GM23248 (cell line): ENCODE measurements at regions not wholly inside any gene's neighbourhood (a gene's known extent, or its start where the extent isn't known, plus 50 kb on each side); places are given as distances from the start of the nearest gene placed in this dataset.
"Not testable (repeated sequence)": the region's sequence is repeated elsewhere in the genome, so short reads cannot be mapped to it uniquely, and the experiment has no call there.

ENCODE experiments used
- DNase-seq: peaks from one replicate; pipeline ENCODE4 v3.0.0-alpha.2; 2015
- H2AFZ ChIP-seq: fragments of 200-600 bp; sonication (generic); 2 replicates; pipeline ENCODE4 v1.6.1; 2016; ENCODE audit warnings: antibody characterized with exemption
- H3F3A ChIP-seq: fragments of 200-600 bp; sonication (generic); 2 replicates; pipeline ENCODE4 v1.6.1; 2016; ENCODE audit warnings: mild to moderate bottlenecking, antibody characterized with exemption, mixed run types; ENCODE audit not compliant: insufficient read depth
- H3K27ac ChIP-seq: fragments of 200-600 bp; sonication (generic); 2 replicates; pipeline ENCODE4 v1.5.1; 2016; ENCODE audit warnings: mild to moderate bottlenecking
- H3K27me3 ChIP-seq: fragments of 200-600 bp; sonication (generic); replicated peaks from 2 replicates; pipeline ENCODE4 v1.6.1; 2016; ENCODE audit warnings: mild to moderate bottlenecking; ENCODE audit not compliant: insufficient read depth
- H3K36me3 ChIP-seq: fragments of 200-600 bp; sonication (generic); 2 replicates; pipeline ENCODE4 v1.6.1; 2016; ENCODE audit warnings: low read depth, mild to moderate bottlenecking
- H3K4me1 ChIP-seq: fragments of 200-600 bp; sonication (generic); 2 replicates; pipeline ENCODE4 v1.6.1; 2016; ENCODE audit warnings: mild to moderate bottlenecking; ENCODE audit not compliant: insufficient read depth
- H3K4me2 ChIP-seq: fragments of 200-600 bp; sonication (generic); one replicate; pipeline ENCODE4 v1.6.1; 2016; ENCODE audit warnings: mild to moderate bottlenecking; ENCODE audit not compliant: unreplicated experiment
- H3K4me3 ChIP-seq: fragments of 200-600 bp; sonication (generic); 2 replicates; pipeline ENCODE4 v1.5.1; 2016; ENCODE audit warnings: mild to moderate bottlenecking
- H3K79me2 ChIP-seq: fragments of 200-600 bp; sonication (generic); 2 replicates; pipeline ENCODE4 v1.6.1; 2016; ENCODE audit warnings: mild to moderate bottlenecking; ENCODE audit not compliant: insufficient read depth
- H3K9ac ChIP-seq: fragments of 200-600 bp; sonication (generic); 2 replicates; pipeline ENCODE4 v1.6.1; 2016; ENCODE audit warnings: mild to moderate bottlenecking
- H3K9me2 ChIP-seq: fragments of 200-600 bp; sonication (generic); 2 replicates; pipeline ENCODE4 v1.6.1; 2016; ENCODE audit warnings: mixed run types, mild to moderate bottlenecking, moderate library complexity; ENCODE audit not compliant: insufficient read depth
- H3K9me3 ChIP-seq: fragments of 200-600 bp; sonication (generic); one replicate; pipeline ENCODE4 v1.6.1; 2017; ENCODE audit warnings: low read depth
- H4K20me1 ChIP-seq: fragments of 200-600 bp; sonication (generic); 2 replicates; pipeline ENCODE4 v1.6.0; 2016; ENCODE audit not compliant: insufficient read depth
- EZH2 ChIP-seq: fragments of 200-600 bp; sonication (generic); IDR thresholded peaks from 2 replicates; pipeline ENCODE4 v1.6.1; 2018; ENCODE audit warnings: antibody characterized with exemption, mild to moderate bottlenecking; ENCODE audit not compliant: insufficient read depth, poor library complexity, severe bottlenecking
- EZH2phosphoT487 ChIP-seq: fragments of 200-600 bp; sonication (generic); IDR thresholded peaks from 2 replicates; pipeline ENCODE4 v1.6.1; 2018; ENCODE audit warnings: antibody characterized with exemption, moderate library complexity, mild to moderate bottlenecking, low read depth; ENCODE audit not compliant: insufficient read depth
- WGBS, 2 experiments: methylation state at CpG; one replicate each; pipeline ENCODE4 v1.1.6; 2015 to 2017; ENCODE audit warnings: low lambda C conversion rate in 2 of 2, low coverage in 1 of 2; ENCODE audit errors: missing lambda C conversion rate in 2 of 2; 5-methylcytosine and 5-hydroxymethylcytosine counted together
- in situ Hi-C: fragments of 300-500 bp; cut with MboI; formaldehyde crosslinking; loops from 2 replicates; pipeline ENCODE4 v1.15.0; 2020

DNA sequence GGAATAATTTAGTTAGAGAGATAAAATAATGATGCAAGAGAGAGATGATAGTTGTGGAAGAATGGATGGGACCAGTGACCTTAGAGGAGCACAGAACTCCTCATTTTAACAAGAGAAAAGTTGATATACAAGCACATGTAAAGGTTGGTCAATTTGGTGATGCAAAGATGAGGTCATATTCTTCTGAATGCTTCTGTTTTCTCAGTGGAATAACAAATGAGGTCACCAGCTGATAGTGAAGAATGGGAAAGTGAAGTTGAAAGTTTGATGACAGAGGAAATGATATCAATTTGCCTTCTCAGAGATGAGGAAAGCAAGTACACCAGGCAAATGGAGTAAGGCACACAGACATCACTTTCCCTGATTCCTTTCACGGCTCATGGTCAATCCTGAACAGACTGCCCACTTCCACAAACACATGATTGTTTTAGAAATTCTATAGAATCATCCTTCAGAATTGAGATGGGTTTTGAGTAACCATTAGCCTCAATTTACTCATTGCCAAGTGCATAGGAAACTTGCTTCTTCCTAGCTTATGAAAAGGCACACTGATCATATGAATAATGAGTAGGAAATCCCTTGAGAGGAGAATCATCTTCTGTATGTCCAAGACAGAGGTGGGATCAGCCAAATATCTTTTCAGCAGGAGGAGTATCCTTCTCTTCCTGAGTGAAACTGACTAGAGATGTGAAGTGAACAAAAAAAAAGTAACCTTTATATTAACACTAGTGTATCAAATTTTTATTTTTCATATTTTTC is 82.4 kb upstream of the TCF21 start:
- Histone ChIP-seq H3K4me3 (no peak overlapping the region), H3K9me3 (no peaks in the 10 kb centered on the region), H3K36me3 (no peaks in the 10 kb centered on the region), H3K27me3 (no peaks in the 10 kb centered on the region), H3K9ac (no peak overlapping the region), H3K79me2 (no peaks in the 10 kb centered on the region), H4K20me1 (no peaks in the 10 kb centered on the region), H3K9me2 (no peaks in the 10 kb centered on the region), H3K4me1 (peaks cover 33% of the 10 kb centered on the region), H3F3A (peaks cover 4% of the 10 kb centered on the region; the same call in 1 of the 2 replicates), H3K27ac (no peak overlapping the region), H2AFZ (no peak overlapping the region), H3K4me2 (no peak overlapping the region)
- TF ChIP-seq EZH2 (no peak), EZH2phosphoT487 (no peak)
- DNase-seq, result peak; percentile 41
- in situ Hi-C loops, result no loop called here
- WGBS, 2 experiments, result 92 to 100% methylated on average over 1 of the region's 1 CpG

DNA sequence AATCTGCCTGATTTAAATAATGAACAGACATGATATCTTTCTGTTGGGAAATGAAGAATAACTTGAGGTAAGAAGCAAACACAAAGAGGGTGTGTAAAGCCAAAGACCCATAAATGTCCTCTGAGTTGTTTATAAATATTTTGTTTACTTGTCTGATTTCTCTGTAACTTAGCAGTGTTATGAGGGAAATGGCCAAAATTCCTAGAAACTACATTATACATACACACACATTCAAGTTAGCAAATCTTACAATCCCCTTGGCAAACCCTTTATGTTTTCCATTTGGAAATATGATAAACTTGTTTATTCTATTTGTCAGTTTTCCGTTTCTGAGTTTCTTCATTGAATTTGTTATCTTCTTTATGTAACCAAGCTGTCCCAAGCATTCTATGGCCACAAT is 81.4 kb upstream of the TCF21 start:
- Histone ChIP-seq H4K20me1 (no peaks in the 10 kb centered on the region), H3F3A (peaks cover 4% of the 10 kb centered on the region; the same call in 1 of the 2 replicates), H3K27ac (no peak overlapping the region), H3K4me3 (no peak overlapping the region), H2AFZ (no peak overlapping the region), H3K27me3 (no peaks in the 10 kb centered on the region), H3K9me2 (no peaks in the 10 kb centered on the region), H3K4me2 (no peak overlapping the region), H3K36me3 (no peaks in the 10 kb centered on the region), H3K4me1 (peaks cover 33% of the 10 kb centered on the region), H3K9me3 (no peaks in the 10 kb centered on the region), H3K9ac (no peak overlapping the region), H3K79me2 (no peaks in the 10 kb centered on the region)
- no peak for TF ChIP-seq EZH2
- no peak for TF ChIP-seq EZH2phosphoT487
- no peak for DNase-seq
- WGBS, 2 experiments, result 84 to 95% methylated on average over 1 of the region's 1 CpG
- in situ Hi-C loops, result no loop called here

DNA sequence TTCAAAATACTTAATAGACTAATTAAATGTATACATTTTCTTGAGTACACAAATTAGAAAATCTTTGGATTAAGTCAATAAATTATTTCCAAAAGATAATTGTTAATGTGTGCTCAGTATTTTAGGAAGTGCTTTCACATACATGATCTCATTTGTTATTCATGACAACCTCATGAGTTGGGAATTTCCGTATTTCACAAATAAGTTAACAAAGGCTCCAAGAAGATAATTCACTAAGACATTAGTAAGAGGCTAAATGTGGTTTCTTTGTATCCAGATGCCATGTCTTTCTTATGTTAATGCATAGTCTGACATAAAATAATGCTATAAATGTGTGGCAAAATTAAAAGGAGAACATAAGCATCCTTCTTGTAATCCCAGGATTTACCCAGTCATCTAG is 79.5 kb upstream of the TCF21 start:
- H3K27ac ChIP-seq, result 0 out of 2 replicates have a peak overlapping the region, but pooled peaks have one; percentile 4
- no peaks in the 10 kb centered on the region for H4K20me1 ChIP-seq
- DNase-seq, result peak; percentile 80
- WGBS, 2 experiments, result 11 to 25% methylated on average over 1 of the region's 1 CpG
- in situ Hi-C loops, result no loop called here
- H3F3A ChIP-seq, result peaks cover 4% of the 10 kb centered on the region; the same call in 1 of the 2 replicates
- H2AFZ ChIP-seq, result no peak overlapping the region
- H3K4me1 ChIP-seq, result peaks cover 28% of the 10 kb centered on the region
- H3K4me3 ChIP-seq, result no peak overlapping the region
- H3K27me3 ChIP-seq, result no peaks in the 10 kb centered on the region
- no peaks in the 10 kb centered on the region for H3K9me2 ChIP-seq
- H3K9me3 ChIP-seq, result no peaks in the 10 kb centered on the region
- H3K79me2 ChIP-seq, result no peaks in the 10 kb centered on the region
- peak overlapping the region; percentile 8 for H3K4me2 ChIP-seq
- TF ChIP-seq EZH2 (no peak), EZH2phosphoT487 (no peak)
- H3K36me3 ChIP-seq, result no peaks in the 10 kb centered on the region
- H3K9ac ChIP-seq, result no peak overlapping the region

DNA sequence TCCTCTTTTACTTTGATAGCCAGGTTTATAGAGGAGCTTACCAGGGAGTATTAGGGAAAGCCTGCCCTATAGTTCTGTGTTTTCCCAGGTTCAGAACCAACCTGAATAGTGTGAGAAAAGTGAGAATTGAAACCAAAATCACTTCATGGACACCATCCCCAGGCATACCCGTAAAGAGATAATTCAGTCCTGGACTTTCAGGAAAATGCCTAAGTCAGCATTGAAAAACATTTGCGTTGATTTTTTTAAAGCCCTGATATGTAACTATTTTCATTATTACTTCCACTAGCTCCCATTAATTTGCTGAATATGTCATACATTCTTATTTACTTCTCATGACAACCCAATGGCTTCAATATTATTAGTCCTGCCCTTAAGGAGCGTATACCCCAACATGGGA is 77.4 kb upstream of the TCF21 start:
- in situ Hi-C loops, result no loop called here

DNA sequence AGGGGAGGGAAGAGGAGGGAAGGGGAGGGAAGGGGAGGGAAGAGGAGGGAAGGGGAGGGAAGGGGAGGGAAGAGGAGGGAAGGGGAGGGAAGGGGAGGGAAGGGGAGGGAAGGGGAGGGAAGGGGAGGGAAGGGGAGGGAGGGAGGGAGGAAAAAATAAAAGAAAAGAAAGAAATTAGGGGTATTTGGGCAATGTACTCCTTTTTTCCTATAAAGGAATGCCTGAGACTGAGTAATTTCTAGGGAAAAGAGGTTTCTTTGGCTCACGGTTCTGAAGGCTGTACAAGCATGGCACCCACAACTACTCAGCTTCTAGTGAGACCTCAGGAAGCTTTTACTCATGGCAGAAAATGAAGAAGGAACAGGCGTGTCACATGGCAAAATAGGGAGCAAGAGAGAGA is 76.5 kb upstream of the TCF21 start:
- H2AFZ ChIP-seq, H3K27ac ChIP-seq, in situ Hi-C loops, H3K4me3 ChIP-seq, H3K4me2 ChIP-seq, H3K36me3 ChIP-seq, H3K9me2 ChIP-seq, H3K9me3 ChIP-seq, H4K20me1 ChIP-seq, H3K79me2 ChIP-seq, DNase-seq, H3K9ac ChIP-seq, H3K27me3 ChIP-seq: not testable (repeated sequence)
- Histone ChIP-seq H3F3A (peaks cover 12% of the 10 kb centered on the region), H3K4me1 (peaks cover 45% of the 10 kb centered on the region)
- 74 to 78% methylated on average over 2 of the region's 2 CpGs for WGBS, 2 experiments

More for the DNA sequence above, 77.4 kb upstream of the TCF21 start:
- no peaks in the 10 kb centered on the region for H3K79me2 ChIP-seq
- DNase-seq, result no peak
- TF ChIP-seq EZH2, result no peak
- TF ChIP-seq EZH2phosphoT487, result no peak
- H4K20me1 ChIP-seq, result no peaks in the 10 kb centered on the region
- no peaks in the 10 kb centered on the region for H3K9me3 ChIP-seq
- peaks cover 45% of the 10 kb centered on the region for H3K4me1 ChIP-seq
- H3K27ac ChIP-seq, result no peak overlapping the region
- H3K9ac ChIP-seq, result no peak overlapping the region
- peaks cover 12% of the 10 kb centered on the region for H3F3A ChIP-seq
- no peak overlapping the region for H3K4me2 ChIP-seq
- no peak overlapping the region for H2AFZ ChIP-seq
- no peaks in the 10 kb centered on the region for H3K27me3 ChIP-seq
- no peaks in the 10 kb centered on the region for H3K36me3 ChIP-seq
- no peak overlapping the region for H3K4me3 ChIP-seq
- WGBS, 2 experiments, result 93 to 94% methylated on average over 3 of the region's 3 CpGs
- no peaks in the 10 kb centered on the region for H3K9me2 ChIP-seq
